Right lobe of liver (tissue), 6 donors: ENCODE measurements at regions not wholly inside any gene's neighbourhood (a gene's known extent, or its start where the extent isn't known, plus 50 kb on each side); places are given as distances from the start of the nearest gene placed in this dataset.

ENCODE experiments used
- ATAC-seq, 4 donors: fragments of 200-7000 bp; cut with Tn5 transposase; one replicate each; pipeline ENCODE4 v1.9.1; 2020; ENCODE audit warnings: mild to moderate bottlenecking in 4 of 4, moderate library complexity in 4 of 4
- DNase-seq, 3 donors: peaks; one replicate each; pipeline ENCODE4 v3.0.0-alpha.2; 2020
- H3K27ac ChIP-seq, 3 donors: fragments of 200-600 bp; one replicate each; pipeline ENCODE4 v1.8.0; 2022
- H3K27me3 ChIP-seq, 2 donors: fragments of 200-600 bp; one replicate each; pipeline ENCODE4 v1.8.0; 2022
- H3K36me3 ChIP-seq, 4 donors: fragments of 200-600 bp; sonication (generic) in 1 of 4; one replicate each; pipeline versions ENCODE4 v1.5.1 to v1.8.0; 2017 to 2022; ENCODE audit warnings: control low read depth in 1 of 4
- H3K4me1 ChIP-seq, 4 donors: fragments of 200-600 bp; sonication (generic) in 1 of 4; one replicate each; pipeline versions ENCODE4 v1.5.1 to v1.8.0; 2017 to 2022; ENCODE audit warnings: control low read depth in 1 of 4
- H3K4me3 ChIP-seq, 3 donors: fragments of 200-600 bp; one replicate each; pipeline ENCODE4 v1.8.0; 2022
- H3K9me3 ChIP-seq, 4 donors: fragments of 200-600 bp; sonication (generic) in 1 of 4; one replicate each; pipeline versions ENCODE4 v1.5.1 to v1.8.0; 2017 to 2022; ENCODE audit warnings: control low read depth in 1 of 4
- POLR2A ChIP-seq: fragments of 450-650 bp; IDR thresholded peaks from one replicate; pipeline ENCODE4 v1.6.1; 2017; ENCODE audit warnings: antibody characterized with exemption, mild to moderate bottlenecking
- WGBS: methylation state at CpG from one replicate; pipeline ENCODE4 v1.1.6; 2018; ENCODE audit warnings: low coverage, low lambda C conversion rate; ENCODE audit not compliant: insufficient coverage; ENCODE audit errors: missing lambda C conversion rate; 5-methylcytosine and 5-hydroxymethylcytosine counted together
- intact Hi-C, 2 donors: fragments of 100-400 bp; cut with DNase I; formaldehyde crosslinking; loops; one replicate each; pipeline versions ENCODE4 v1.11.2 to v1.14.1; 2022
- TF ChIP-seq, protein P1 (sequence below), 4 donors: fragments of 200-600 bp in 3 of 4; fragments of 450-650 bp in 1 of 4; IDR thresholded peaks; one replicate each; pipeline versions ENCODE4 v1.5.1 to v1.8.0; 2016 to 2022; ENCODE audit warnings: antibody characterized with exemption in 4 of 4, mild to moderate bottlenecking in 2 of 4
- donor health status: DM: no; HTN: yes; CAD: no.
- donor health status: DM: no; HTN: no; CAD: no.
- donor health status: DM: no; HTN: no; CAD: no.
- donor health status: DM: no; HTN: yes; CAD: no.
- donor health status: DM: no; HTN: yes; CAD: no.

DNA sequence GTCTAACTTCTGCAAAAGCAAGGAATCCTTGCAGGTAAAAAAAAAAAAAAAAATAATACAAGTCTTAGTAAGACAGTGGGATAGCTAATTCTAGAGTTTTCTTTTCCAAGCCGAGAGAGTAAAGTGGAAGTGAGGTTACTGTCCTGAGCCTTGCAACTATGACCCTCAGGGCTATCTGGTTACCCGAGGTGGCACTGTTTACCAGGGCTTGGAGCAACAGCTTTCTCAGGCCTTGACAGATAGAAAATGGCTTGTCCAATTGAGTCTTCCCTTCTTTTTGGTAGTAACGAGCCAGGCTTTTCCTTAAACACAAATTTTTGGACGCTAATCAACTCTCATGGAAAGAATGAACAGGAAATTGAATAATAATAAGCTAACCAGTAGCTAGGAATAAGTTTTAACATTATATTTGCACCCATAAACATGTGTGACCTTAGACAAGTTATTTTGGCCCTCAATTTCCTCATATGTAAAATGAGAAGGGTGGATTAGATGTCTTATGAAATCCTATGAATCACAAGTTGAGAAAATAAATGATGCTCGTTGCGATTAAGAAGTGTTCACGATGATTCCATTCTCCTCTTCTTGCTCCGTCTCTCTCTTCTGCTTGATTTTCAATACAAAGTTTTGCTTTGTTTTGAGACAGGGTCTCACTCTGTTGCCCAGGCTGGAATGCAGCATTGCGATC, 236.9 kb upstream of the KBTBD8 start:
- H3K36me3 ChIP-seq, result no peaks in the 10 kb centered on the region
- H3K9me3 ChIP-seq, result no peaks in the 10 kb centered on the region
- no peak overlapping the region for H3K27ac ChIP-seq
- H3K4me1 ChIP-seq, result no peaks in the 10 kb centered on the region
- TF ChIP-seq POLR2A, result no peak
- TF ChIP-seq, protein P1, sequence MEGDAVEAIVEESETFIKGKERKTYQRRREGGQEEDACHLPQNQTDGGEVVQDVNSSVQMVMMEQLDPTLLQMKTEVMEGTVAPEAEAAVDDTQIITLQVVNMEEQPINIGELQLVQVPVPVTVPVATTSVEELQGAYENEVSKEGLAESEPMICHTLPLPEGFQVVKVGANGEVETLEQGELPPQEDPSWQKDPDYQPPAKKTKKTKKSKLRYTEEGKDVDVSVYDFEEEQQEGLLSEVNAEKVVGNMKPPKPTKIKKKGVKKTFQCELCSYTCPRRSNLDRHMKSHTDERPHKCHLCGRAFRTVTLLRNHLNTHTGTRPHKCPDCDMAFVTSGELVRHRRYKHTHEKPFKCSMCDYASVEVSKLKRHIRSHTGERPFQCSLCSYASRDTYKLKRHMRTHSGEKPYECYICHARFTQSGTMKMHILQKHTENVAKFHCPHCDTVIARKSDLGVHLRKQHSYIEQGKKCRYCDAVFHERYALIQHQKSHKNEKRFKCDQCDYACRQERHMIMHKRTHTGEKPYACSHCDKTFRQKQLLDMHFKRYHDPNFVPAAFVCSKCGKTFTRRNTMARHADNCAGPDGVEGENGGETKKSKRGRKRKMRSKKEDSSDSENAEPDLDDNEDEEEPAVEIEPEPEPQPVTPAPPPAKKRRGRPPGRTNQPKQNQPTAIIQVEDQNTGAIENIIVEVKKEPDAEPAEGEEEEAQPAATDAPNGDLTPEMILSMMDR (IDR thresholded peaks at IDR 0.05), result peak in 1 of 4 donors; percentile 12
- DNase-seq (no peak), ATAC-seq (peak in 3 of 4 donors; percentile 42 to 60 (median 45))
- no peaks in the 10 kb centered on the region for H3K27me3 ChIP-seq
- H3K4me3 ChIP-seq, result no peak overlapping the region
- WGBS, result 77% methylated on average over 8 of the region's 9 CpGs
- intact Hi-C loops, result no loop called here

DNA sequence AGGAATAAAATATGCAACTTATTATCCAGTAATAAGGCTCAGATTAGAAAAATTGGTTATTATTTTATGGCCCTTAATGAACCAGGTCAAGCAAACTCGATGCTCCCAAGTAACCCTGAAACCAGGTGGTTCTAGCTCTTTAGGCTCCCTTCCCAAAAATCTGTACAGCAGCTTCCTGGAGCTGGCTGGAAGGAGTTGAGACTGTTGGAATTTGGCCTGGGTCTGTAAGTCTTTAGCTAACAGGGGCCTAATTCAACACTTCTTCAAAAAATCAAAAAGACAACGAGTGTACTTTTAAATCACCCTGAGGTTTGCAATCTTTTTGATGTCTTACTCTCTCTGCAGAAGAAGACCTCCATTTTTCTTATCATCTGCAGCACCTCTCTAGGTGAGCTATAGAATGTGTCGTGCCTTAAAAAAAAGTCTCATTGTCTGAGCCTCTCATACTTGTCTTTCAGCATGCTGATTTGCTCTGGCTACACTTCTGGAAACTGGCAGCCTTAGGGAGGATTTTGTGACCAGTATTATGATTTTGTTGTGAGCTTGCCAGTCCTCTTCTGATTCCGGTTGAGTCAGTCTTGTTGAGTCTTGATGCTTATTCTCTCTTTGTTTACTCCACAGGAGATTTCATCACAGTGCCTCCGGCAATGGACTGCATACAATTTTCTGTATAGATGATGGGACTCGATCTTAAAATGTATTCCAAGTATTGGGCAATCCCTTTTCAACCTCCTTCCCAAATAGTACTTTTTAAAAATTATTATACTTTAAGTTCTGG, 235.0 kb upstream of the KBTBD8 start:
- no peak overlapping the region for H3K27ac ChIP-seq
- WGBS, result 48% methylated on average over 6 of the region's 6 CpGs
- no peak for ATAC-seq
- intact Hi-C loops, result no loop called here
- no peaks in the 10 kb centered on the region for H3K27me3 ChIP-seq
- no peaks in the 10 kb centered on the region for H3K4me1 ChIP-seq
- H3K9me3 ChIP-seq, result no peaks in the 10 kb centered on the region
- no peak for DNase-seq
- no peak overlapping the region for H3K4me3 ChIP-seq
- TF ChIP-seq, protein P1 (IDR thresholded peaks at IDR 0.05), result no peak
- TF ChIP-seq POLR2A, result no peak
- H3K36me3 ChIP-seq, result no peaks in the 10 kb centered on the region

DNA sequence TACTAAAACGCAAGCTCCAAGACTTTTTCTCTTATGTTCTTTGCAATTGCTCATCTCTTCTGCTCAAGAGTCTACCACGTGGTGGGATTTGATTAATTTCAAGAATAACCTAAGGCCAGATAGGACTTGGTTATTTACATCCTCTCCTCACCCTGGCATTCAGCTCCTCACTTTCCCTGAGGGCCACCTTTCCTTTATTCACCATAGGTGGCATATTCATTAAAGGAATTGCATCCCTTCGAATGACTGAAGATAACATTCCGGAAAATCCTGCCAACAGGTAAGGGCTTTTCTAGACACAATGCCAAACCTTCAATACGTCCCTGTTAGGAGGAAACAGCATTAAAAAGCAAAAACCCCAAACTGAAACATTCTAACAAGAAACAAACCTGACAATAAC, 220.0 kb upstream of the KBTBD8 start:
- no peaks in the 10 kb centered on the region for H3K27me3 ChIP-seq
- H3K27ac ChIP-seq, result no peak overlapping the region
- TF ChIP-seq, protein P1 (IDR thresholded peaks at IDR 0.05), result no peak
- TF ChIP-seq POLR2A, result no peak
- H3K4me1 ChIP-seq, result no peaks in the 10 kb centered on the region
- DNase-seq, result no peak
- intact Hi-C loops, result no loop called here
- H3K9me3 ChIP-seq, result no peaks in the 10 kb centered on the region
- H3K36me3 ChIP-seq, result no peaks in the 10 kb centered on the region
- WGBS, result 64% methylated on average over 5 of the region's 5 CpGs
- no peak overlapping the region for H3K4me3 ChIP-seq
- no peak for ATAC-seq

DNA sequence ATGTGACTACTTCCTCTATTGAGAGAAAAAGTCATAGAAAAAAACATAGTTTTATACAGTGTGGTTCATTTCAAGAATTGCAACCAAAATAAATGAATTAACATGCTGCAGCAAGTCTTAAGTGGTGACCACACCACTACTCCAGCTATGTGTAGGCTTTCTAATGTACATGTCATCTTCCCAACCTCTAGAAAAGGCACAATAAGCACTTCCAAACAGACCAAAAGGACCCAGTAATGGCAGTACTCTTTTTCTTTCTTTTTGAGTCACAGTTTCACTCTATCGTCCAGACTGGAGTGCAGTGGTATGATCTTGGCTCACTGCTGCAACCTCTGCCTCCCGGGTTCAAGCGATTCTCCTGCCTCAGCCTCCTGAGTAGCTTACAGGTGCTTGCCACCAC, 219.3 kb upstream of the KBTBD8 start:
- intact Hi-C loops, result no loop called here
- no peaks in the 10 kb centered on the region for H3K36me3 ChIP-seq
- H3K27me3 ChIP-seq, result no peaks in the 10 kb centered on the region
- H3K9me3 ChIP-seq, result no peaks in the 10 kb centered on the region
- H3K27ac ChIP-seq, result no peak overlapping the region
- no peak for DNase-seq
- ATAC-seq, result no peak
- WGBS, result 76% methylated on average over 3 of the region's 3 CpGs
- H3K4me3 ChIP-seq, result no peak overlapping the region
- no peaks in the 10 kb centered on the region for H3K4me1 ChIP-seq
- TF ChIP-seq, protein P1 (IDR thresholded peaks at IDR 0.05), result no peak
- TF ChIP-seq POLR2A, result no peak
